GM18868 (cell line): ENCODE measurements at regions not wholly inside any gene's neighbourhood (a gene's known extent, or its start where the extent isn't known, plus 50 kb on each side); places are given as distances from the start of the nearest gene placed in this dataset.
A peak's percentile ranks its signal among the peaks of the same experiment; 100 is the strongest.

Experiments
- ATAC-seq: cut with Tn5 transposase; IDR thresholded peaks from one replicate; pipeline ENCODE4 v1.9.1; 2021; ENCODE audit warnings: mild to moderate bottlenecking, moderate library complexity; ENCODE audit not compliant: unreplicated experiment

- peak; percentile 74 for ATAC-seq
Observed at GRCh38 chr4:170666909-170667308, 577.2 kb upstream of the AADAT start.

- ATAC-seq = no peak
Observed at GRCh38 chr4:170662250-170662649, 572.5 kb upstream of the AADAT start.

GRCh38 chr4:170657761-170658160, 568.0 kb upstream of the AADAT start:
- no peak for ATAC-seq

GRCh38 chr4:170656506-170656905, 566.8 kb upstream of the AADAT start:
- no peak for ATAC-seq

GRCh38 chr4:170652571-170652970, 562.8 kb upstream of the AADAT start:
- no peak for ATAC-seq

GRCh38 chr4:170651786-170652185, 562.0 kb upstream of the AADAT start:
- no peak for ATAC-seq

GRCh38 chr4:170627418-170627817, 537.7 kb upstream of the AADAT start:
- ATAC-seq = no peak

- no peak for ATAC-seq
Observed at GRCh38 chr4:170623899-170624298, 534.1 kb upstream of the AADAT start.

GRCh38 chr4:170610434-170610833, 520.7 kb upstream of the AADAT start:
- no peak for ATAC-seq

- no peak for ATAC-seq
Observed at GRCh38 chr4:170599894-170600293, 510.1 kb upstream of the AADAT start.

GRCh38 chr4:170591076-170591475, 501.3 kb upstream of the AADAT start:
- no peak for ATAC-seq

GRCh38 chr4:170589597-170590191, 499.9 kb upstream of the AADAT start:
- ATAC-seq = peak; percentile 99

- ATAC-seq = no peak
Observed at GRCh38 chr4:170581969-170582368, 492.2 kb upstream of the AADAT start.

- no peak for ATAC-seq
Observed at GRCh38 chr4:170581322-170581721, 491.6 kb upstream of the AADAT start.

- ATAC-seq = no peak
Observed at GRCh38 chr4:170580651-170581050, 490.9 kb upstream of the AADAT start.

- no peak for ATAC-seq
Observed at GRCh38 chr4:170538821-170539473, 449.2 kb upstream of the AADAT start.

GRCh38 chr4:170529748-170530722, 440.3 kb upstream of the AADAT start:
- no peak for ATAC-seq

GRCh38 chr4:170526471-170526870, 436.7 kb upstream of the AADAT start:
- ATAC-seq = no peak

- no peak for ATAC-seq
Observed at GRCh38 chr4:170522427-170522970, 432.7 kb upstream of the AADAT start.

GRCh38 chr4:170497689-170498088, 407.9 kb upstream of the AADAT start:
- peak; percentile 39 for ATAC-seq

- ATAC-seq = peak; percentile 85
Observed at GRCh38 chr4:170497112-170497511, 407.4 kb upstream of the AADAT start.
